ENCODE measurements at regions not wholly inside any gene's neighbourhood (a gene's known extent, or its start where the extent isn't known, plus 50 kb on each side); places are given as distances from the start of the nearest gene placed in this dataset.

DNA sequence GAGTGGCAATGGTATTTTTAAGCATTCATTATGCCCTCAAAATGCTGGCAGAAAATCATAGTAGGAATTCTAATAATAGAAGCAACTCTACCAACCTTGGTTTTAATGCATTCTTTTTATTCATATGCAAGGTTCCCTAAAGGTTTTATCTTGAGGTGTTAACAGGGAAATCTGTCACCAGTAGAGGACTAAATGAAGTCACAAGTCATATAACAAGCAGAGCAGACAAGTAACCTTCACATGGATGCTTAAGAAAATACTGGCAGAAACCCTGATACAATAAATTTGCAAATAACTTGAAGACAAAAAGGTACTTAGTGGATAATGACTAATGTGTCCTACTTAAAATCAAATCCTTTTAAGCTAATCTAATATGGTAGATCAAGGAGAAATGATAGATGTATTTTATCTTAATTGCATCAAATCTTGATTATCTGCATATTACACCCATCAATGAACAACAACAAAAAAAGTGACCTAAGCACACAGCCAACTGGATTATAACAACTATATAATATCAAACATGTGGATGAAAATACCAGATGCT, 73.3 kb downstream of the RFC3 start:
- Histone ChIP-seq H3K4me3 (ENCODE audit: low read depth, low read length) (no peak overlapping the region), H3K9ac (ENCODE audit: low read length) (no peak overlapping the region), H2BK120ac (ENCODE audit: insufficient read depth, low read length, poor library complexity) (no peak overlapping the region), H2BK12ac (ENCODE audit: low read length) (no peak overlapping the region), H3K27me3 (ENCODE audit: insufficient read depth, low read length) (no peaks in the 10 kb centered on the region), H3K79me1 (ENCODE audit: low read length) (no peaks in the 10 kb centered on the region), H3K27ac (ENCODE audit: low read depth, low read length) (no peak overlapping the region), H4K12ac (ENCODE audit: low read depth, low read length) (no peak overlapping the region), H2AK5ac (ENCODE audit: low read length) (no peak overlapping the region), H3K14ac (ENCODE audit: low read length) (no peak overlapping the region), H3K9me3 (ENCODE audit: insufficient read depth, low read depth, low read length) (peaks cover 2% of the 10 kb centered on the region), H2BK5ac (ENCODE audit: low read depth, low read length, poor library complexity) (no peak overlapping the region), H3K18ac (ENCODE audit: low read length) (no peak overlapping the region), H3K4me1 (ENCODE audit: control insufficient read depth in 1 of 2, insufficient read depth in 2 of 2, low read length in 2 of 2) (no peaks in the 10 kb centered on the region), H3K79me2 (ENCODE audit: control insufficient read depth, insufficient read depth, low read length, poor library complexity) (no peaks in the 10 kb centered on the region), H3K4me2 (ENCODE audit: low read length) (no peak overlapping the region), H3K4ac (ENCODE audit: low read depth, low read length) (no peak overlapping the region), H3K23ac (ENCODE audit: low read length) (no peak overlapping the region), H4K91ac (ENCODE audit: low read depth, low read length) (no peak overlapping the region), H3K36me3 (ENCODE audit: control insufficient read depth in 1 of 2, insufficient read depth in 2 of 2, low read length in 2 of 2) (no peaks in the 10 kb centered on the region), H2AFZ (ENCODE audit: insufficient read depth, low read length, poor library complexity) (no peak overlapping the region), H4K8ac (ENCODE audit: low read depth, low read length) (no peak overlapping the region)
- DNase-seq = no peak

DNA sequence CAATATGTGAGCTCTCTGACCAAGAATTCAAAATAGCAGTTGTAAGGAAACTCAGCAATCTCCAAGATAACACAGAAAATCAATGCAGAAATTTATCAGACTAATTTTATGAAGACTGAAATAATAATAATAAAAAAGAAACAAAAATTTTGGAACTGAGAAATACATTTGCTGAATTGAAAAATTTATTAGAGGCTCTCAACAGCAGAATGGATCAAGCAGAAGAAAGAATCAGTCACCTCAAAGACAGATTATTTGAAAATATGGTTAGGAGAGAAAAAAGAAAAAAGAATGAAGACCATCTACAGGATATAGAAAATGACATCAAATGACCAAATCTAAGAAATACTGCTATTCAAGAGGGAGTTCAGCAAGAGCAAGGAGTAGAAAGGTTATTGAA, 75.6 kb downstream of the RFC3 start:
- H2AFZ ChIP-seq (ENCODE audit: insufficient read depth, low read length, poor library complexity) = no peak overlapping the region
- no peaks in the 10 kb centered on the region for H3K27me3 ChIP-seq (ENCODE audit: insufficient read depth, low read length)
- no peaks in the 10 kb centered on the region for H3K79me1 ChIP-seq (ENCODE audit: low read length)
- no peak overlapping the region for H2AK5ac ChIP-seq (ENCODE audit: low read length)
- H2BK12ac ChIP-seq (ENCODE audit: low read length) = no peak overlapping the region
- H3K4me1 ChIP-seq (ENCODE audit: control insufficient read depth in 1 of 2, insufficient read depth in 2 of 2, low read length in 2 of 2) = no peaks in the 10 kb centered on the region
- H4K12ac ChIP-seq (ENCODE audit: low read depth, low read length) = no peak overlapping the region
- no peak for DNase-seq
- no peak overlapping the region for H3K4ac ChIP-seq (ENCODE audit: low read depth, low read length)
- no peak overlapping the region for H4K91ac ChIP-seq (ENCODE audit: low read depth, low read length)
- no peak overlapping the region for H3K27ac ChIP-seq (ENCODE audit: low read depth, low read length)
- no peaks in the 10 kb centered on the region for H3K36me3 ChIP-seq (ENCODE audit: control insufficient read depth in 1 of 2, insufficient read depth in 2 of 2, low read length in 2 of 2)
- no peak overlapping the region for H3K18ac ChIP-seq (ENCODE audit: low read length)
- H3K79me2 ChIP-seq (ENCODE audit: control insufficient read depth, insufficient read depth, low read length, poor library complexity) = no peaks in the 10 kb centered on the region
- H3K9me3 ChIP-seq (ENCODE audit: insufficient read depth, low read depth, low read length) = peaks cover 2% of the 10 kb centered on the region
- no peak overlapping the region for H4K8ac ChIP-seq (ENCODE audit: low read depth, low read length)
- H3K4me3 ChIP-seq (ENCODE audit: low read depth, low read length) = no peak overlapping the region
- no peak overlapping the region for H3K14ac ChIP-seq (ENCODE audit: low read length)
- no peak overlapping the region for H3K23ac ChIP-seq (ENCODE audit: low read length)
- no peak overlapping the region for H3K4me2 ChIP-seq (ENCODE audit: low read length)
- no peak overlapping the region for H3K9ac ChIP-seq (ENCODE audit: low read length)
- no peak overlapping the region for H2BK5ac ChIP-seq (ENCODE audit: low read depth, low read length, poor library complexity)
- H2BK120ac ChIP-seq (ENCODE audit: insufficient read depth, low read length, poor library complexity) = no peak overlapping the region

DNA sequence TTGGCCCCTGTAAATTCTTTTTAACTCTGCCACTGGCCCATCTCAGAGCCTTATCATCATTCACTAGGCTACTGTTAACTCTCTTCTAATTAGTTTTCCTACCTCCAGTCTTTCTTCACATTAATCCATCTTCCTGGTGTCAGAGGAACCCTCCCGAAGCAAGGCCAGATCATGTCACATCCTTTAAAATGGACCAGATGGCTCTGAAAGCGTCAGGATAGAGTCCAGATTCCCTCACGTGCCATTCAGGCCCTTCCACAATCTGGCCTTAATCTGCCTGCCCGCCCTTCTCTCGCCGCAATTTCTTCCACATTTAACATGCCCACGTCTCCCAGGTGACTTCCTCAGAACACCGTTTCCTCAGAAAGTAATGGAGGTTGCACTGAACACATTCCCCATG, 86.5 kb downstream of the RFC3 start:
- H3K4me2 ChIP-seq (ENCODE audit: low read length) = no peak overlapping the region
- H2AK5ac ChIP-seq (ENCODE audit: low read length) = no peak overlapping the region
- H2AFZ ChIP-seq (ENCODE audit: insufficient read depth, low read length, poor library complexity) = no peak overlapping the region
- no peak overlapping the region for H3K23ac ChIP-seq (ENCODE audit: low read length)
- no peak overlapping the region for H3K4me3 ChIP-seq (ENCODE audit: low read depth, low read length)
- H3K18ac ChIP-seq (ENCODE audit: low read length) = no peak overlapping the region
- no peaks in the 10 kb centered on the region for H3K27me3 ChIP-seq (ENCODE audit: insufficient read depth, low read length)
- H3K36me3 ChIP-seq (ENCODE audit: control insufficient read depth in 1 of 2, insufficient read depth in 2 of 2, low read length in 2 of 2) = no peaks in the 10 kb centered on the region
- H3K9ac ChIP-seq (ENCODE audit: low read length) = no peak overlapping the region
- H4K91ac ChIP-seq (ENCODE audit: low read depth, low read length) = no peak overlapping the region
- no peak overlapping the region for H4K8ac ChIP-seq (ENCODE audit: low read depth, low read length)
- H2BK12ac ChIP-seq (ENCODE audit: low read length) = no peak overlapping the region
- no peaks in the 10 kb centered on the region for H3K79me2 ChIP-seq (ENCODE audit: control insufficient read depth, insufficient read depth, low read length, poor library complexity)
- peaks cover 2% of the 10 kb centered on the region for H3K9me3 ChIP-seq (ENCODE audit: insufficient read depth, low read depth, low read length)
- no peak overlapping the region for H4K12ac ChIP-seq (ENCODE audit: low read depth, low read length)
- H3K79me1 ChIP-seq (ENCODE audit: low read length) = no peaks in the 10 kb centered on the region
- no peak overlapping the region for H2BK5ac ChIP-seq (ENCODE audit: low read depth, low read length, poor library complexity)
- H2BK120ac ChIP-seq (ENCODE audit: insufficient read depth, low read length, poor library complexity) = no peak overlapping the region
- H3K4me1 ChIP-seq (ENCODE audit: control insufficient read depth in 1 of 2, insufficient read depth in 2 of 2, low read length in 2 of 2) = no peaks in the 10 kb centered on the region
- WGBS (ENCODE audit: extremely low coverage, insufficient coverage, insufficient read length) = no CpG with 5 or more reads among the region's 8 CpGs
- no peak overlapping the region for H3K4ac ChIP-seq (ENCODE audit: low read depth, low read length)
- H3K14ac ChIP-seq (ENCODE audit: low read length) = no peak overlapping the region
- no peak for DNase-seq
- H3K27ac ChIP-seq (ENCODE audit: low read depth, low read length) = no peak overlapping the region

DNA sequence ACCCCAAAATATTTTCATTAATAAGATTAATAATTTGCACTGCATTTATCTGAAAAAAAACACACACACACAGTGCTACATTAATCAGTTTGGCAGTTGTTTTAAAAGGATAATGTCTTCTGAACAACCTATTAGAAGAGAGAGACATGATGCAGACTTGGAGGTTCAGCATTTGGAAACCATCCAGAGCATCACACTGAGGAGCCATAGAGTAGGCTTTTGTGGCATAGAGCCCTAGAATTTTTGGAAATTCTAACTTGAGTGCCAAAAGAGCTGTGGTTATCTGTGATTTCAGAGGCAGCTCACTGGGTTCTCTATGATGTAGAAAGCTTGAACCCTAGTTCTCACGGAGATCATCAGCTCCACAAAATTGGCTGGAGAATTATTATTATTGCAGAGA, 90.2 kb downstream of the RFC3 start:
- no peak overlapping the region for H2AFZ ChIP-seq (ENCODE audit: insufficient read depth, low read length, poor library complexity)
- H3K27me3 ChIP-seq (ENCODE audit: insufficient read depth, low read length) = no peaks in the 10 kb centered on the region
- no peaks in the 10 kb centered on the region for H3K79me2 ChIP-seq (ENCODE audit: control insufficient read depth, insufficient read depth, low read length, poor library complexity)
- H2BK5ac ChIP-seq (ENCODE audit: low read depth, low read length, poor library complexity) = no peak overlapping the region
- WGBS (ENCODE audit: extremely low coverage, insufficient coverage, insufficient read length) = no CpG with 5 or more reads among the region's 1 CpG
- H3K14ac ChIP-seq (ENCODE audit: low read length) = no peak overlapping the region
- no peak overlapping the region for H3K4ac ChIP-seq (ENCODE audit: low read depth, low read length)
- no peak overlapping the region for H3K18ac ChIP-seq (ENCODE audit: low read length)
- no peak for DNase-seq
- no peak overlapping the region for H2AK5ac ChIP-seq (ENCODE audit: low read length)
- no peaks in the 10 kb centered on the region for H3K36me3 ChIP-seq (ENCODE audit: control insufficient read depth in 1 of 2, insufficient read depth in 2 of 2, low read length in 2 of 2)
- H3K4me2 ChIP-seq (ENCODE audit: low read length) = no peak overlapping the region
- H4K12ac ChIP-seq (ENCODE audit: low read depth, low read length) = no peak overlapping the region
- no peaks in the 10 kb centered on the region for H3K79me1 ChIP-seq (ENCODE audit: low read length)
- H2BK120ac ChIP-seq (ENCODE audit: insufficient read depth, low read length, poor library complexity) = no peak overlapping the region
- H3K9ac ChIP-seq (ENCODE audit: low read length) = no peak overlapping the region
- no peak overlapping the region for H3K23ac ChIP-seq (ENCODE audit: low read length)
- no peak overlapping the region for H3K27ac ChIP-seq (ENCODE audit: low read depth, low read length)
- H3K4me3 ChIP-seq (ENCODE audit: low read depth, low read length) = no peak overlapping the region
- no peak overlapping the region for H4K8ac ChIP-seq (ENCODE audit: low read depth, low read length)
- H4K91ac ChIP-seq (ENCODE audit: low read depth, low read length) = no peak overlapping the region
- H3K9me3 ChIP-seq (ENCODE audit: insufficient read depth, low read depth, low read length) = peaks cover 2% of the 10 kb centered on the region
- H2BK12ac ChIP-seq (ENCODE audit: low read length) = no peak overlapping the region
- H3K4me1 ChIP-seq (ENCODE audit: control insufficient read depth in 1 of 2, insufficient read depth in 2 of 2, low read length in 2 of 2) = no peaks in the 10 kb centered on the region

Measured in trophoblast cell (in vitro differentiated cells and primary cell).